Omental fat pad (tissue), 3 donors: ENCODE measurements at regions not wholly inside any gene's neighbourhood (a gene's known extent, or its start where the extent isn't known, plus 50 kb on each side); places are given as distances from the start of the nearest gene placed in this dataset.

Source experiments
- ATAC-seq: fragments of 150-250 bp; one replicate; pipeline ENCODE4 v1.9.1; 2016; ENCODE audit warnings: mild to moderate bottlenecking, moderate library complexity; ENCODE audit not compliant: low FRiP score
- DNase-seq: peaks from one replicate; pipeline ENCODE4 v3.0.0-alpha.2; 2019; ENCODE audit warnings: low spot score
- CTCF ChIP-seq, 3 donors: fragments of 450-650 bp; IDR thresholded peaks; one replicate each; pipeline ENCODE4 v1.5.1; 2016 to 2017; ENCODE audit warnings: antibody characterized with exemption in 3 of 3, mild to moderate bottlenecking in 3 of 3, moderate library complexity in 2 of 3

GRCh38 chr17:71919896-71920295 is 200.9 kb upstream of the SOX9 start:
- TF ChIP-seq CTCF (IDR thresholded peaks at IDR 0.05): no peak
- no peak for DNase-seq
- no peak for ATAC-seq

GRCh38 chr17:71921796-71922195 is 199.0 kb upstream of the SOX9 start:
- no peak for DNase-seq
- no peak for TF ChIP-seq CTCF (IDR thresholded peaks at IDR 0.05)
- ATAC-seq: no peak

- no peak for ATAC-seq
- DNase-seq: no peak
- TF ChIP-seq CTCF (IDR thresholded peaks at IDR 0.05): no peak
Measured at GRCh38 chr17:71922439-71922838, 198.4 kb upstream of the SOX9 start.

- DNase-seq (no peak), ATAC-seq (no peak)
- no peak for TF ChIP-seq CTCF (IDR thresholded peaks at IDR 0.05)
Measured at GRCh38 chr17:71926746-71927398, 193.9 kb upstream of the SOX9 start.

- no peak for ATAC-seq
- DNase-seq: no peak
- no peak for TF ChIP-seq CTCF (IDR thresholded peaks at IDR 0.05)
Measured at GRCh38 chr17:71933306-71933705, 187.5 kb upstream of the SOX9 start.

GRCh38 chr17:71934520-71934919 is 186.3 kb upstream of the SOX9 start:
- ATAC-seq (no peak), DNase-seq (no peak)
- TF ChIP-seq CTCF (IDR thresholded peaks at IDR 0.05): no peak

DNA sequence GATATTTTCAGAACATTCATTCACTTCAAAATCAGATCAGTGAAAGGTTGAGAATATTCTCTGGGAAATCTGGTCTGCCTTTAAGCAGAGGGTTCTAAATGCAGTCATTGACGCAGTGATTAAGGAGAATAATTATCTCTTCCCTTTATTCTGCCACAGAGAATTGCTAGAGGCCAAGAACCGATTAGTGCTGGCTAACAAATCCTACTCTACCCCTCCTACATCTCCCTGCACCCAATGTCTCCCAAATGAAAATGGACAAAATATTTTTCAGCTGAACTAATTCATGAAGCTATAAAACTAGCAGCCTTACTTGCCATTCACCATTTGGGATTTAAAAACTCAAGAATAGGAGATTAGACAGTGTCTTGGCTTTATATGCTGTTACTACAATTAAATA is 185.5 kb upstream of the SOX9 start:
- no peak for ATAC-seq
- no peak for TF ChIP-seq CTCF (IDR thresholded peaks at IDR 0.05)
- DNase-seq: no peak
